ENCODE measurements at regions not wholly inside any gene's neighbourhood (a gene's known extent, or its start where the extent isn't known, plus 50 kb on each side); places are given as distances from the start of the nearest gene placed in this dataset.

- DNase-seq (no peak), ATAC-seq (no peak)
- no peak overlapping the region for H3K27ac ChIP-seq
- no peak overlapping the region for H3K4me3 ChIP-seq
- peaks cover 0 to 3% of the 10 kb centered on the region in 2 donors for H3K27me3 ChIP-seq
- no peaks in the 10 kb centered on the region for H3K9me3 ChIP-seq
- H3K4me1 ChIP-seq: peaks cover 0 to 22% (median 3%) of the 10 kb centered on the region in 4 donors
- intact Hi-C loops (cut with DNase I): no loop called here
- WGBS (ENCODE audit: insufficient coverage, low coverage, low lambda C conversion rate, missing lambda C conversion rate): 81% methylated on average over 3 of the region's 6 CpGs
- TF ChIP-seq, protein P1, sequence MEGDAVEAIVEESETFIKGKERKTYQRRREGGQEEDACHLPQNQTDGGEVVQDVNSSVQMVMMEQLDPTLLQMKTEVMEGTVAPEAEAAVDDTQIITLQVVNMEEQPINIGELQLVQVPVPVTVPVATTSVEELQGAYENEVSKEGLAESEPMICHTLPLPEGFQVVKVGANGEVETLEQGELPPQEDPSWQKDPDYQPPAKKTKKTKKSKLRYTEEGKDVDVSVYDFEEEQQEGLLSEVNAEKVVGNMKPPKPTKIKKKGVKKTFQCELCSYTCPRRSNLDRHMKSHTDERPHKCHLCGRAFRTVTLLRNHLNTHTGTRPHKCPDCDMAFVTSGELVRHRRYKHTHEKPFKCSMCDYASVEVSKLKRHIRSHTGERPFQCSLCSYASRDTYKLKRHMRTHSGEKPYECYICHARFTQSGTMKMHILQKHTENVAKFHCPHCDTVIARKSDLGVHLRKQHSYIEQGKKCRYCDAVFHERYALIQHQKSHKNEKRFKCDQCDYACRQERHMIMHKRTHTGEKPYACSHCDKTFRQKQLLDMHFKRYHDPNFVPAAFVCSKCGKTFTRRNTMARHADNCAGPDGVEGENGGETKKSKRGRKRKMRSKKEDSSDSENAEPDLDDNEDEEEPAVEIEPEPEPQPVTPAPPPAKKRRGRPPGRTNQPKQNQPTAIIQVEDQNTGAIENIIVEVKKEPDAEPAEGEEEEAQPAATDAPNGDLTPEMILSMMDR (IDR thresholded peaks at IDR 0.05): no peak
- no peaks in the 10 kb centered on the region for H3K36me3 ChIP-seq
Observed at GRCh38 chr3:64303881-64304280, 78.6 kb upstream of the PRICKLE2 start.

DNA sequence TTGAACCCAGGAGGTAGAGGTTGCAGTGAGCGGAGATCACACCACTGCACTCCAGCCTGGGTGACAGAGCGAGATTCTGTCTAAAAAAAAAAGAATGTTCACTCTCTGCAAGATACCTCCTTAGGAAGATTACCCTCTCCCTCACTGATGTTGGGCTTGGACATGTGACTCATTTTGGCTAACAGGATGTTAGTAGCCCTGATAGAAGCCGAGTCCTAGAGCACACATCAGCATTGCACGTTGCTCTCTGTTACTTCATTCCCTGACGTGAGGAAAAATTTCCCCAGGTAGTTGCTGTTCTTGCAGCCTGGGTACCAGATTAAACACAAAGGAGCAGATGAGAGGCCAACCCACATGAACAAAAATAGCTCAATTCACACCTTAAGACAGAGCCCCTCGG is 78.1 kb upstream of the PRICKLE2 start:
- H3K4me1 ChIP-seq: peaks cover 0 to 22% (median 3%) of the 10 kb centered on the region in 4 donors
- H3K4me3 ChIP-seq: no peak overlapping the region
- no peak overlapping the region for H3K27ac ChIP-seq
- H3K36me3 ChIP-seq: no peaks in the 10 kb centered on the region
- H3K9me3 ChIP-seq: no peaks in the 10 kb centered on the region
- H3K27me3 ChIP-seq: no peaks in the 10 kb centered on the region
- DNase-seq: no peak
- intact Hi-C loops (cut with DNase I): no loop called here
- ATAC-seq: no peak
- 68% methylated on average over 5 of the region's 6 CpGs for WGBS (ENCODE audit: insufficient coverage, low coverage, low lambda C conversion rate, missing lambda C conversion rate)
- TF ChIP-seq, protein P1 (IDR thresholded peaks at IDR 0.05): no peak
- no peak for TF ChIP-seq POLR2A (IDR thresholded peaks at IDR 0.05)

GRCh38 chr3:64301476-64301875 is 76.2 kb upstream of the PRICKLE2 start:
- no peak for ATAC-seq
- H3K9me3 ChIP-seq: no peaks in the 10 kb centered on the region
- 70% methylated on average over 2 of the region's 2 CpGs for WGBS (ENCODE audit: insufficient coverage, low coverage, low lambda C conversion rate, missing lambda C conversion rate)
- intact Hi-C loops (cut with DNase I): no loop called here
- H3K27ac ChIP-seq: no peak overlapping the region
- no peaks in the 10 kb centered on the region for H3K36me3 ChIP-seq
- no peaks in the 10 kb centered on the region for H3K27me3 ChIP-seq
- H3K4me3 ChIP-seq: no peak overlapping the region
- peaks cover 0 to 12% (median 1%) of the 10 kb centered on the region in 4 donors for H3K4me1 ChIP-seq
- no peak for DNase-seq
- no peak for TF ChIP-seq POLR2A (IDR thresholded peaks at IDR 0.05)
- TF ChIP-seq, protein P1 (IDR thresholded peaks at IDR 0.05): no peak

- Histone ChIP-seq H3K36me3 (no peaks in the 10 kb centered on the region), H3K4me3 (no peak overlapping the region), H3K4me1 (peaks cover 0 to 7% (median 0%) of the 10 kb centered on the region in 4 donors), H3K27ac (no peak overlapping the region), H3K27me3 (no peaks in the 10 kb centered on the region), H3K9me3 (no peaks in the 10 kb centered on the region)
- TF ChIP-seq, protein P1 (IDR thresholded peaks at IDR 0.05): no peak
- WGBS (ENCODE audit: insufficient coverage, low coverage, low lambda C conversion rate, missing lambda C conversion rate): 12% methylated on average over 1 of the region's 1 CpG
- no peak for DNase-seq
- peak in 2 of 4 donors; percentile 50 to 67 for ATAC-seq
- intact Hi-C loops (cut with DNase I): no loop called here
Observed at GRCh38 chr3:64300790-64301423, 75.6 kb upstream of the PRICKLE2 start.
